OCI-LY3 (cell line): ENCODE measurements at regions not wholly inside any gene's neighbourhood (a gene's known extent, or its start where the extent isn't known, plus 50 kb on each side); places are given as distances from the start of the nearest gene placed in this dataset.
"Not testable (repeated sequence)": the region's sequence is repeated elsewhere in the genome, so short reads cannot be mapped to it uniquely, and the experiment has no call there.

ENCODE experiments used
- H2AFZ ChIP-seq: fragments of 200-600, 300-600 bp; shearing (Covaris generic); 2 replicates; pipeline ENCODE4 v1.6.0; 2014; ENCODE audit warnings: antibody characterized with exemption, low read depth, low read length
- H3K27ac ChIP-seq: fragments of 200-600, 300-600 bp; sonication (generic); 2 replicates; pipeline ENCODE4 v1.5.1; 2014; ENCODE audit warnings: mild to moderate bottlenecking, low read length, moderate library complexity, mixed read lengths
- H3K27me3 ChIP-seq: fragments of 200-600, 300-600 bp; sonication (generic); 2 replicates; pipeline ENCODE4 v1.6.1; 2014; ENCODE audit warnings: low read depth, low read length, mixed read lengths
- H3K36me3 ChIP-seq: fragments of 200-600, 300-600 bp; sonication (generic); replicated peaks from 2 replicates; pipeline ENCODE3; 2014; ENCODE audit warnings: low read depth, low read length, mixed read lengths
- H3K4me1 ChIP-seq: fragments of 300-600, 200-600 bp; sonication (generic); 2 replicates; pipeline ENCODE4 v1.6.1; 2014; ENCODE audit warnings: low read length, mixed read lengths
- H3K4me2 ChIP-seq: fragments of 200-600, 300-600 bp; sonication (generic); 2 replicates; pipeline ENCODE4 v1.6.1; 2014; ENCODE audit warnings: low read length, mixed read lengths
- H3K4me3 ChIP-seq: fragments of 300-600, 200-600 bp; sonication (generic); 2 replicates; pipeline ENCODE4 v1.5.1; 2014; ENCODE audit warnings: antibody characterized with exemption, mild to moderate bottlenecking, low read length, moderate library complexity
- H3K79me2 ChIP-seq: fragments of 300-600, 200-600 bp; shearing (Covaris generic); 2 replicates; pipeline ENCODE4 v1.6.1; 2014; ENCODE audit warnings: mild to moderate bottlenecking, low read length, mixed read lengths
- H3K9ac ChIP-seq: fragments of 300-600, 200-600 bp; shearing (Covaris generic); 2 replicates; pipeline ENCODE4 v1.6.0; 2014; ENCODE audit warnings: mild to moderate bottlenecking, low read length, moderate library complexity
- H3K9me3 ChIP-seq: fragments of 200-600, 300-600 bp; shearing (Covaris generic); 2 replicates; pipeline ENCODE4 v1.6.1; 2014; ENCODE audit warnings: low read length, mixed read lengths; ENCODE audit not compliant: insufficient read depth
- H4K20me1 ChIP-seq: fragments of 200-600, 300-600 bp; sonication (generic); 2 replicates; pipeline ENCODE4 v1.6.1; 2016; ENCODE audit warnings: low read length, mixed read lengths; ENCODE audit not compliant: insufficient read depth
- EZH2phosphoT487 ChIP-seq: fragments of 200-600 bp; shearing (Covaris generic); IDR thresholded peaks from 2 replicates; pipeline ENCODE4 v1.6.1; 2018; ENCODE audit warnings: antibody characterized with exemption, mixed run types, low read depth
- TF ChIP-seq, protein P1 (sequence below): fragments of 200-600, 300-600 bp; sonication (generic); IDR thresholded peaks from 2 replicates; pipeline ENCODE4 v1.5.1; 2014; ENCODE audit warnings: antibody characterized with exemption, low read length, low read depth

DNA sequence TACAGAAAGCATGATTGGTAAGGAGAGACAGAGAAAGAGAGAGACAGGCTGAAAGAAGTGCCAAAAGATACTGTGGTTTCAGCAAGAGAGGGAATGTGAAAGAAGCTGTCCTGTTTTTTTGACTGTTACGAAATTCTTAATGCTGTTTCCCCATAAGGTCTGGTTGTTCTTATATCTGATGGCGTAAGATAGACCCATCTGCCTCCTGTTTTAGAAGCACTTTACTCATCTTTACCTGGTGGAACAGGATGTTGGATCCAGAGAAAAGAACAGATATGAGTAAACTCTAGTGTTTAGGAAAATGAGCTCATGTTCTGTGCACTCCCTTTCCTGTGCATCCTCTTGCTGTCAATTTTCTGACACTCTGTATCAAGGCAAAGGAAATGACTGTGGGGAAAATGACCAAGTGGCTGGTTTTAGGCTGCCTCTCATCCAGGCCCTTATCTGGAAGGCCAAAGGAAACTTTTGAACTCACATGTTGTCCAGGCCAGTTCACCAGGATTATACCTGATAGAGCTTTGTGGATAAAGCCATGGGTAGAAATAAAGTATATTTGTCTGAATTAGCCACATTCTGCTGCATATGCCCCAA is 311.7 kb upstream of the HTR2C start:
- Histone ChIP-seq H3K4me1 (no peaks in the 10 kb centered on the region), H3K9me3 (no peaks in the 10 kb centered on the region), H4K20me1 (no peaks in the 10 kb centered on the region), H3K79me2 (no peaks in the 10 kb centered on the region), H3K36me3 (no peaks in the 10 kb centered on the region), H3K4me3 (no peak overlapping the region), H3K27ac (no peak overlapping the region), H2AFZ (0 out of 2 replicates have a peak overlapping the region, but pooled peaks have one; percentile 7), H3K27me3 (no peaks in the 10 kb centered on the region), H3K9ac (no peak overlapping the region), H3K4me2 (no peak overlapping the region)
- TF ChIP-seq EZH2phosphoT487: no peak
- TF ChIP-seq, protein P1, sequence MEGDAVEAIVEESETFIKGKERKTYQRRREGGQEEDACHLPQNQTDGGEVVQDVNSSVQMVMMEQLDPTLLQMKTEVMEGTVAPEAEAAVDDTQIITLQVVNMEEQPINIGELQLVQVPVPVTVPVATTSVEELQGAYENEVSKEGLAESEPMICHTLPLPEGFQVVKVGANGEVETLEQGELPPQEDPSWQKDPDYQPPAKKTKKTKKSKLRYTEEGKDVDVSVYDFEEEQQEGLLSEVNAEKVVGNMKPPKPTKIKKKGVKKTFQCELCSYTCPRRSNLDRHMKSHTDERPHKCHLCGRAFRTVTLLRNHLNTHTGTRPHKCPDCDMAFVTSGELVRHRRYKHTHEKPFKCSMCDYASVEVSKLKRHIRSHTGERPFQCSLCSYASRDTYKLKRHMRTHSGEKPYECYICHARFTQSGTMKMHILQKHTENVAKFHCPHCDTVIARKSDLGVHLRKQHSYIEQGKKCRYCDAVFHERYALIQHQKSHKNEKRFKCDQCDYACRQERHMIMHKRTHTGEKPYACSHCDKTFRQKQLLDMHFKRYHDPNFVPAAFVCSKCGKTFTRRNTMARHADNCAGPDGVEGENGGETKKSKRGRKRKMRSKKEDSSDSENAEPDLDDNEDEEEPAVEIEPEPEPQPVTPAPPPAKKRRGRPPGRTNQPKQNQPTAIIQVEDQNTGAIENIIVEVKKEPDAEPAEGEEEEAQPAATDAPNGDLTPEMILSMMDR: no peak

DNA sequence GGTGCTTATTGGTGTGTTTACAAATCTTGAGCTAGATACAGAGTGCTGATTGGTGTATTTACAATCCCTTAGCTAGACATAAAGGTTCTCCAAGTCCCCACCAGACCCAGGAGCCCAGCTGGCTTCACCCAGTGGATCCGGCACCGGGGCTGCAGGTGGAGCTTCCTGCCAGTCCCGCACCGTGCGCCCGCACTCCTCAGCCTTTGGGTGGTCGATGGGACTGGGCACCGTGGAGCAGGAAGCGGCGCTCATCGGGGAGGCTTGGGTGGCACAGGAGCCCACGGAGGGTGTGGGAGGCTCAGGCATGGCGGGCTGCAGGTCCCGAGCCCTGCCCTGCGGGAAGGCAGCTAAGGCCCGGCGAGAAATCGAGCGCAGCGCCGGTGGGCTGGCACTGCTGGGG is 313.5 kb upstream of the HTR2C start:
- H3K79me2 ChIP-seq, H3K4me3 ChIP-seq, H3K4me1 ChIP-seq, H3K27ac ChIP-seq, H2AFZ ChIP-seq, H3K9ac ChIP-seq, H3K36me3 ChIP-seq, H4K20me1 ChIP-seq, H3K4me2 ChIP-seq, H3K9me3 ChIP-seq, H3K27me3 ChIP-seq: not testable (repeated sequence)

DNA sequence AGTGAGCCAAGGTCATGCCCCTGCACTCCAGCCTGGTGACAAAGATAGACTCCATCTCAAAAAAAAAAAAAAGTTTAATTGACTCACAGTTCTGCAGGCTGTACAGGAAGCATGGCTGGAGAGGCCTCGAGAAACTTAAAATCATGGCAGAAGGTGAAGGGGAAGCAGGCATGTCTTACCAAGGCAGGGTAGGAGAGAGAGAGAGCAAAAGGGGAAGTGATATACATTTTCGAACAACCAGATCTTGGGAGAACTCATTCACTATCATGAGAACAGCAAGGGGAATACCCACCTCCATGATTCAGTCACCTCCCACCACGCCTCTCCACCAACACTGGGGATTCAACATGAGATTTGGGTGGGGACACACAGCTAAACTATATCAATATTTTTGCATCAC is 315.2 kb upstream of the HTR2C start:
- no peaks in the 10 kb centered on the region for H3K27me3 ChIP-seq
- no peak overlapping the region for H3K4me3 ChIP-seq
- TF ChIP-seq EZH2phosphoT487: no peak
- TF ChIP-seq, protein P1: no peak
- H3K9me3 ChIP-seq: no peaks in the 10 kb centered on the region
- no peaks in the 10 kb centered on the region for H3K4me1 ChIP-seq
- no peak overlapping the region for H3K4me2 ChIP-seq
- H3K36me3 ChIP-seq: no peaks in the 10 kb centered on the region
- H4K20me1 ChIP-seq: no peaks in the 10 kb centered on the region
- no peaks in the 10 kb centered on the region for H3K79me2 ChIP-seq
- H2AFZ ChIP-seq: no peak overlapping the region
- no peak overlapping the region for H3K9ac ChIP-seq
- H3K27ac ChIP-seq: no peak overlapping the region

DNA sequence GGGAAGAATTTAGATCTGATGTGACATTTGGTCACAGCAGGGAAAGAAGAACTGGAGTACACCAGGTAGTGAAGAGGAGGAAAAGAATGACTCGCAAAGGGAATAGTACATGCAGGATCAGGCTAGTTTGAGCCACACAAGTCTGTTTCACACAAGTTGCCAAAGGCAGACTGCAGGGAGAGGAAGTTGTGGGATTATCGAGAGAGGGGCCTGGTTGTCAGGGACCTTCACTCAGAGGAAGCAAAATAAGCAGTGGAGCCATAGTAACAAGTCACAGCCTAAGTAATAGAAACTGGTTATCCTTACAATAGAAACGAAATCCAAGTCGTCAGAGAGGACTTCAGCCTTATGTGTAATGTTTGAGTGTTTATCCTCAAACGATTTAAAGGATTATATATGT is 316.7 kb upstream of the HTR2C start:
- no peaks in the 10 kb centered on the region for H4K20me1 ChIP-seq
- no peaks in the 10 kb centered on the region for H3K4me1 ChIP-seq
- H3K27ac ChIP-seq: no peak overlapping the region
- no peaks in the 10 kb centered on the region for H3K79me2 ChIP-seq
- TF ChIP-seq, protein P1: no peak
- TF ChIP-seq EZH2phosphoT487: no peak
- H3K9me3 ChIP-seq: no peaks in the 10 kb centered on the region
- H3K4me2 ChIP-seq: no peak overlapping the region
- H3K9ac ChIP-seq: no peak overlapping the region
- no peak overlapping the region for H3K4me3 ChIP-seq
- no peak overlapping the region for H2AFZ ChIP-seq
- no peaks in the 10 kb centered on the region for H3K36me3 ChIP-seq
- H3K27me3 ChIP-seq: no peaks in the 10 kb centered on the region

DNA sequence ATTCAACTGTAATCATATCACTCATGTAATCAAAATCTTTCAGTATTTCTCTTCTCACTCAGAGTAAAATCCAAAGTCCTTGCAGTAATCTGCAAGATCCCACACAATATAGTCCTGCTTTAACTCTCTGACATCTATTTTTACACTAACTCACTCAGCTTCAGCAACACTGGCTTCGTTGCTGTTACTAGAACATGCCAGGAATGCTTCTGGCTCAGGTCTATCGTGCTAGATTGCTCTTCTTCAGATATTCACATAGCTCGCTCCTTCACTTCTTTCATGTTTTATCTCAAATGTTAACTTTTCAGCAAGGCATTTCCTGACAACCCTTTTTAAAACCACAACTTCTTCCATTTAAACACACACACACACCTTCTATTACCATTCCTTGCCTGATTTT is 331.7 kb upstream of the HTR2C start:
- no peak overlapping the region for H3K4me3 ChIP-seq
- H3K4me1 ChIP-seq: no peaks in the 10 kb centered on the region
- no peak overlapping the region for H3K4me2 ChIP-seq
- H3K27ac ChIP-seq: no peak overlapping the region
- no peak overlapping the region for H2AFZ ChIP-seq
- TF ChIP-seq, protein P1: no peak
- no peak for TF ChIP-seq EZH2phosphoT487
- no peaks in the 10 kb centered on the region for H3K9me3 ChIP-seq
- no peaks in the 10 kb centered on the region for H3K79me2 ChIP-seq
- no peaks in the 10 kb centered on the region for H3K36me3 ChIP-seq
- H4K20me1 ChIP-seq: no peaks in the 10 kb centered on the region
- no peaks in the 10 kb centered on the region for H3K27me3 ChIP-seq
- no peak overlapping the region for H3K9ac ChIP-seq
